K562 (cell line): ENCODE measurements at regions not wholly inside any gene's neighbourhood (a gene's known extent, or its start where the extent isn't known, plus 50 kb on each side); places are given as distances from the start of the nearest gene placed in this dataset.
A peak's percentile ranks its signal among the peaks of the same experiment; 100 is the strongest.

Experiments used
- FIP1L1 ChIP-seq: fragments of 200-400 bp; formaldehyde crosslinking; IDR thresholded peaks from 2 replicates; pipeline ENCODE4 v1.6.1; 2018; ENCODE audit warnings: mild to moderate bottlenecking, low read depth, low read length; ENCODE audit not compliant: poor library complexity, severe bottlenecking
- FOXJ3 ChIP-seq: sonication (generic); formaldehyde crosslinking; IDR thresholded peaks from 2 replicates; pipeline ENCODE4 v1.4.0; 2020; ENCODE audit warnings: mild to moderate bottlenecking, missing genetic modification reagents
- GABPB2 ChIP-seq: fragments of 250-450 bp; sonication (Bioruptor Pico); conservative IDR thresholded peaks from 2 replicates; pipeline ENCODE4 v1.5.1; 2021; ENCODE audit warnings: mild to moderate bottlenecking
- HDGF ChIP-seq: fragments of 450-650 bp; IDR thresholded peaks from 2 replicates; pipeline ENCODE4 v1.6.1; 2016
- KLF16 ChIP-seq: IDR thresholded peaks from 2 replicates; pipeline ENCODE4 v1.6.1; 2016; ENCODE audit warnings: antibody characterized with exemption
- POLR2A ChIP-seq: fragments of 450-650 bp; conservative IDR thresholded peaks from 2 replicates; pipeline ENCODE4 v1.6.1; 2016
- PYGO2 ChIP-seq: fragments of 450-650 bp; IDR thresholded peaks from 2 replicates; pipeline ENCODE4 v1.6.1; 2016; ENCODE audit warnings: mild to moderate bottlenecking, missing genetic modification characterization, moderate library complexity, missing compliant biosample characterization
- SMAD3 ChIP-seq: fragments of 450-650 bp; formaldehyde crosslinking; conservative IDR thresholded peaks from 2 replicates; pipeline ENCODE4 v1.4.0; 2020; ENCODE audit warnings: mild to moderate bottlenecking
- SPI1 ChIP-seq: IDR thresholded peaks from 2 replicates; pipeline ENCODE4 v1.6.1; 2011; ENCODE audit warnings: low read depth, low read length, control low read depth, borderline replicate concordance
- TAF1 ChIP-seq: IDR thresholded peaks from 2 replicates; pipeline ENCODE4 v1.6.1; 2011; ENCODE audit warnings: mild to moderate bottlenecking, low read length, moderate library complexity; ENCODE audit not compliant: insufficient read depth, control insufficient read depth, severe bottlenecking; ENCODE audit errors: extremely low read depth
- THRA ChIP-seq: fragments of 450-650 bp; IDR thresholded peaks from 2 replicates; pipeline ENCODE4 v1.6.1; 2017; ENCODE audit warnings: mild to moderate bottlenecking, moderate library complexity
- ZNF232 ChIP-seq: sonication (generic); formaldehyde crosslinking; IDR thresholded peaks from 2 replicates; pipeline ENCODE4 v1.8.0; 2022; ENCODE audit warnings: mild to moderate bottlenecking, missing genetic modification reagents
- ZNF239 ChIP-seq: fragments of 250-450 bp; sonication (Bioruptor Pico); IDR thresholded peaks from 2 replicates; pipeline ENCODE4 v1.4.0; 2020; ENCODE audit warnings: mild to moderate bottlenecking
- ZNF561 ChIP-seq: fragments of 450-650 bp; formaldehyde crosslinking; conservative IDR thresholded peaks from 2 replicates; pipeline ENCODE4 v1.4.0; 2020; ENCODE audit warnings: mild to moderate bottlenecking, moderate library complexity
- ZNF639 ChIP-seq, 2 experiments: fragments of 200-800 bp in 1 of 2; sonication (Bioruptor generic) in 1 of 2; sonication (generic) in 1 of 2; formaldehyde crosslinking in 1 of 2; IDR thresholded peaks in 1 of 2; conservative IDR thresholded peaks in 1 of 2; 2 replicates each; pipeline versions ENCODE4 v1.5.0 to v1.6.1; 2016 to 2020; ENCODE audit warnings: missing compliant biosample characterization in 1 of 2, missing genetic modification characterization in 1 of 2, missing genetic modification reagents in 1 of 2
- ZNF766 ChIP-seq: fragments of 200-800 bp; sonication (Bioruptor generic); conservative IDR thresholded peaks from 2 replicates; pipeline ENCODE4 v1.6.1; 2016; ENCODE audit warnings: missing genetic modification characterization, missing compliant biosample characterization
- TF ChIP-seq, protein P1 (sequence below): fragments of 200-800 bp; sonication (Bioruptor generic); IDR thresholded peaks from 2 replicates; pipeline ENCODE4 v1.6.1; 2017; ENCODE audit warnings: missing genetic modification characterization, missing compliant biosample characterization
- TF ChIP-seq, protein P2 (sequence below): fragments of 250-450 bp; sonication (Bioruptor Pico); IDR thresholded peaks from 2 replicates; pipeline ENCODE4 v1.8.0; 2021; ENCODE audit warnings: borderline replicate concordance, mild to moderate bottlenecking, moderate library complexity; ENCODE audit not compliant: poor library complexity, severe bottlenecking

- TF ChIP-seq, protein P1, sequence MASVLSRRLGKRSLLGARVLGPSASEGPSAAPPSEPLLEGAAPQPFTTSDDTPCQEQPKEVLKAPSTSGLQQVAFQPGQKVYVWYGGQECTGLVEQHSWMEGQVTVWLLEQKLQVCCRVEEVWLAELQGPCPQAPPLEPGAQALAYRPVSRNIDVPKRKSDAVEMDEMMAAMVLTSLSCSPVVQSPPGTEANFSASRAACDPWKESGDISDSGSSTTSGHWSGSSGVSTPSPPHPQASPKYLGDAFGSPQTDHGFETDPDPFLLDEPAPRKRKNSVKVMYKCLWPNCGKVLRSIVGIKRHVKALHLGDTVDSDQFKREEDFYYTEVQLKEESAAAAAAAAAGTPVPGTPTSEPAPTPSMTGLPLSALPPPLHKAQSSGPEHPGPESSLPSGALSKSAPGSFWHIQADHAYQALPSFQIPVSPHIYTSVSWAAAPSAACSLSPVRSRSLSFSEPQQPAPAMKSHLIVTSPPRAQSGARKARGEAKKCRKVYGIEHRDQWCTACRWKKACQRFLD: peak; percentile 90; the same call in 1 of the 2 replicates
- TF ChIP-seq ZNF639 (CRISPR knock-in tag; conservative IDR thresholded peaks at IDR 0.05 in 1 of 2, IDR thresholded peaks at IDR 0.05 in 1 of 2) (peak in 1 of 2 experiments; percentile 93; a peak in 2 of 4 replicates), FIP1L1 (no peak), POLR2A (no peak), FOXJ3 (CRISPR knock-in tag) (no peak), TAF1 (no peak), PYGO2 (tag) (peak; percentile 84; the same call in 1 of the 2 replicates), SPI1 (no peak), THRA (no peak), ZNF232 (CRISPR knock-in tag) (no peak), ZNF766 (CRISPR knock-in tag) (peak; percentile 96), ZNF239 (CRISPR knock-in tag) (peak; percentile 90), HDGF (no peak), SMAD3 (CRISPR knock-in tag) (peak; percentile 95), GABPB2 (CRISPR knock-in tag) (0 out of 2 replicates have a peak, but pooled peaks have one; percentile 59), ZNF561 (CRISPR knock-in tag) (peak; percentile 64; the same call in 1 of the 2 replicates), KLF16 (no peak)
- TF ChIP-seq, protein P2, sequence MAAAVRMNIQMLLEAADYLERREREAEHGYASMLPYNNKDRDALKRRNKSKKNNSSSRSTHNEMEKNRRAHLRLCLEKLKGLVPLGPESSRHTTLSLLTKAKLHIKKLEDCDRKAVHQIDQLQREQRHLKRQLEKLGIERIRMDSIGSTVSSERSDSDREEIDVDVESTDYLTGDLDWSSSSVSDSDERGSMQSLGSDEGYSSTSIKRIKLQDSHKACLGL (CRISPR knock-in tag): no peak
Observed at GRCh38 chr16:50457979-50458491, 89.2 kb upstream of the BRD7 start (continued).
